ENCODE measurements at regions not wholly inside any gene's neighbourhood (a gene's known extent, or its start where the extent isn't known, plus 50 kb on each side); places are given as distances from the start of the nearest gene placed in this dataset.

DNA sequence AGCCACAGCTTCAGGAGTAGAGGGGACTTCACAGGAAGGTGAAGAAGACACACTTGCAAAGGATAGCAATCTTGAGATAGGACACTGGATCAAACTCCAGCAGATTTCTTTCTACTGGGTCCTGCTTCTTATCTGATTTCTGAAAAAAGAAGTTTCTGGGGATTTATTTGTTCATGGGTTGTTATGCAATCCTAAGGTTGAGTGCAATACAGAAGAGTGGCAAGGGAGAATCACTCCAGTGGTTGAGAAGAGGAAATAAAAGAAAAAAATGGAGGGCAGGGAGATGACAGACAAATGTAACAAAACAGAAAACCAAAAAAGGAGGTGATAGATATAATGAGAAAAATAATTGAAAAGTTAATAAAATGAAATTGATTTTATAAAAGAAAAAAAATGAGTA is 858.3 kb downstream of the TUSC7 start:
- TF ChIP-seq, protein P1, sequence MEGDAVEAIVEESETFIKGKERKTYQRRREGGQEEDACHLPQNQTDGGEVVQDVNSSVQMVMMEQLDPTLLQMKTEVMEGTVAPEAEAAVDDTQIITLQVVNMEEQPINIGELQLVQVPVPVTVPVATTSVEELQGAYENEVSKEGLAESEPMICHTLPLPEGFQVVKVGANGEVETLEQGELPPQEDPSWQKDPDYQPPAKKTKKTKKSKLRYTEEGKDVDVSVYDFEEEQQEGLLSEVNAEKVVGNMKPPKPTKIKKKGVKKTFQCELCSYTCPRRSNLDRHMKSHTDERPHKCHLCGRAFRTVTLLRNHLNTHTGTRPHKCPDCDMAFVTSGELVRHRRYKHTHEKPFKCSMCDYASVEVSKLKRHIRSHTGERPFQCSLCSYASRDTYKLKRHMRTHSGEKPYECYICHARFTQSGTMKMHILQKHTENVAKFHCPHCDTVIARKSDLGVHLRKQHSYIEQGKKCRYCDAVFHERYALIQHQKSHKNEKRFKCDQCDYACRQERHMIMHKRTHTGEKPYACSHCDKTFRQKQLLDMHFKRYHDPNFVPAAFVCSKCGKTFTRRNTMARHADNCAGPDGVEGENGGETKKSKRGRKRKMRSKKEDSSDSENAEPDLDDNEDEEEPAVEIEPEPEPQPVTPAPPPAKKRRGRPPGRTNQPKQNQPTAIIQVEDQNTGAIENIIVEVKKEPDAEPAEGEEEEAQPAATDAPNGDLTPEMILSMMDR (IDR thresholded peaks at IDR 0.05; ENCODE audit: low read depth, low read length) = no peak
- no peak for TF ChIP-seq EZH2phosphoT487 (IDR thresholded peaks at IDR 0.05; ENCODE audit: low read depth)

Data from OCI-LY3 (cell line).